Heart left ventricle (tissue), 13 donors: ENCODE measurements at regions not wholly inside any gene's neighbourhood (a gene's known extent, or its start where the extent isn't known, plus 50 kb on each side); places are given as distances from the start of the nearest gene placed in this dataset.
"Not testable (repeated sequence)": the region's sequence is repeated elsewhere in the genome, so short reads cannot be mapped to it uniquely, and the experiment has no call there.

Experiments used
- POLR2A ChIP-seq, 2 donors: fragments of 450-650 bp; IDR thresholded peaks; one replicate each; pipeline ENCODE4 v1.6.1; 2017; ENCODE audit warnings: antibody characterized with exemption in 2 of 2, mild to moderate bottlenecking in 2 of 2, moderate library complexity in 2 of 2
- TF ChIP-seq, protein P1 (sequence below), 12 donors: fragments of 200-600 bp; sonication (generic) in 4 of 12; IDR thresholded peaks; one replicate each; pipeline versions ENCODE4 v1.5.0 to v1.8.0; 2018 to 2022; ENCODE audit warnings: antibody characterized with exemption in 12 of 12, mild to moderate bottlenecking in 5 of 12
- donor health status: ischemic (EF 13 %, LVEDD 7.1; RV severe dilation, severe dysfunction).
- donor health status: DM: no; HTN: yes; CAD: no.
- donor health status: DM: no; HTN: no; CAD: no.
- donor health status: ischemic (EF 25% LVEDD 6.9; RV normal size, moderate dysfunction).
- donor health status: ischemic (EF 25% LVEDD 5.7; RV mildly dilated, moderate dysfunction).
- donor health status: ischemic (EF 35%, LVEDD 5.7; RV mildly dilated, moderate dysfunction).
- donor health status: nonischemic (EF 11% LVEDD 7.7; RV severe dilation, severe dysfunction).
- donor health status: DM: yes; HTN: yes; CAD: no.
- donor health status: PGD.
- donor health status: ischemic (EF 29% LVEDD 5.4; RV normal size, mild dysfunction).
- donor health status: nonischemic (EF 23%, LVEDD 6.1; RV moderate dilation, normal function).

DNA sequence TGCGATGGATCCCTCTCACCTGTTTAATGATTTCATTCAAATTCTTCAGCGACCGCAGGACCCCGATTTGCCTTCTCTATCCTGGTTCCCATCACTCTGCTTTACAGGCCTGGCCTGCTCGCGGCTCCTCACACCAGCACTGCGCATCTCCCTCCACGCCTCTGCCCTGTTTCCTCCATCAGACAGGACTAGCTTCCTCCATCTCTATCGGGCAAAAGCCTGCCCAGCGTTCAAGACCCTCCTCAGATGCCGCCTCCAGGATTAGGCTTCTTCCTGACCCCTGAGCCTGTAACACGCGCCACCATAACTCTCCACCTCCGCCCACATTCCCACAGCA lies 881.1 kb upstream of the DEFB115 start:
- TF ChIP-seq, protein P1, sequence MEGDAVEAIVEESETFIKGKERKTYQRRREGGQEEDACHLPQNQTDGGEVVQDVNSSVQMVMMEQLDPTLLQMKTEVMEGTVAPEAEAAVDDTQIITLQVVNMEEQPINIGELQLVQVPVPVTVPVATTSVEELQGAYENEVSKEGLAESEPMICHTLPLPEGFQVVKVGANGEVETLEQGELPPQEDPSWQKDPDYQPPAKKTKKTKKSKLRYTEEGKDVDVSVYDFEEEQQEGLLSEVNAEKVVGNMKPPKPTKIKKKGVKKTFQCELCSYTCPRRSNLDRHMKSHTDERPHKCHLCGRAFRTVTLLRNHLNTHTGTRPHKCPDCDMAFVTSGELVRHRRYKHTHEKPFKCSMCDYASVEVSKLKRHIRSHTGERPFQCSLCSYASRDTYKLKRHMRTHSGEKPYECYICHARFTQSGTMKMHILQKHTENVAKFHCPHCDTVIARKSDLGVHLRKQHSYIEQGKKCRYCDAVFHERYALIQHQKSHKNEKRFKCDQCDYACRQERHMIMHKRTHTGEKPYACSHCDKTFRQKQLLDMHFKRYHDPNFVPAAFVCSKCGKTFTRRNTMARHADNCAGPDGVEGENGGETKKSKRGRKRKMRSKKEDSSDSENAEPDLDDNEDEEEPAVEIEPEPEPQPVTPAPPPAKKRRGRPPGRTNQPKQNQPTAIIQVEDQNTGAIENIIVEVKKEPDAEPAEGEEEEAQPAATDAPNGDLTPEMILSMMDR (IDR thresholded peaks at IDR 0.05), result not testable (repeated sequence)
- not testable (repeated sequence) for TF ChIP-seq POLR2A (IDR thresholded peaks at IDR 0.05)
